Rectal smooth muscle tissue (tissue), 1 donor: ENCODE measurements at regions not wholly inside any gene's neighbourhood (a gene's known extent, or its start where the extent isn't known, plus 50 kb on each side); places are given as distances from the start of the nearest gene placed in this dataset.

ENCODE experiments used
- H3K27ac ChIP-seq: one replicate; pipeline ENCODE4 v1.7.0; 2013; ENCODE audit warnings: low read depth, low read length, inconsistent platforms
- H3K27me3 ChIP-seq: one replicate; pipeline ENCODE4 v1.7.0; 2013; ENCODE audit warnings: low read length; ENCODE audit not compliant: control insufficient read depth, insufficient read depth
- H3K36me3 ChIP-seq: one replicate; pipeline ENCODE4 v1.7.0; 2013; ENCODE audit warnings: low read length; ENCODE audit not compliant: control insufficient read depth, insufficient read depth
- H3K4me1 ChIP-seq: one replicate; pipeline ENCODE4 v1.7.0; 2013; ENCODE audit warnings: low read length; ENCODE audit not compliant: control insufficient read depth, insufficient read depth
- H3K4me3 ChIP-seq: one replicate; pipeline ENCODE4 v1.7.0; 2013; ENCODE audit warnings: low read length
- H3K9ac ChIP-seq: one replicate; pipeline ENCODE4 v1.7.0; 2013; ENCODE audit warnings: low read length

- Histone ChIP-seq H3K4me1 (no peaks in the 10 kb centered on the region), H3K9ac (no peak overlapping the region), H3K27me3 (peaks cover 27% of the 10 kb centered on the region), H3K27ac (no peak overlapping the region), H3K36me3 (no peaks in the 10 kb centered on the region), H3K4me3 (no peak overlapping the region)
These were observed 139.1 kb upstream of the ZIC3 start for GRCh38 chrX:137426695-137427425.

- Histone ChIP-seq H3K27ac (no peak overlapping the region), H3K27me3 (peaks cover 27% of the 10 kb centered on the region), H3K36me3 (no peaks in the 10 kb centered on the region), H3K4me3 (no peak overlapping the region), H3K4me1 (no peaks in the 10 kb centered on the region), H3K9ac (no peak overlapping the region)
These were observed 139.9 kb upstream of the ZIC3 start for GRCh38 chrX:137425986-137426385.

- H3K27ac ChIP-seq: no peak overlapping the region
- no peak overlapping the region for H3K4me3 ChIP-seq
- H3K9ac ChIP-seq: no peak overlapping the region
- H3K36me3 ChIP-seq: no peaks in the 10 kb centered on the region
- H3K4me1 ChIP-seq: no peaks in the 10 kb centered on the region
- H3K27me3 ChIP-seq: peaks cover 25% of the 10 kb centered on the region
These were observed 140.5 kb upstream of the ZIC3 start for GRCh38 chrX:137425273-137425902.

- Histone ChIP-seq H3K27ac (no peak overlapping the region), H3K4me3 (no peak overlapping the region), H3K4me1 (no peaks in the 10 kb centered on the region), H3K27me3 (peaks cover 25% of the 10 kb centered on the region), H3K9ac (no peak overlapping the region), H3K36me3 (no peaks in the 10 kb centered on the region)
These were observed 141.2 kb upstream of the ZIC3 start for GRCh38 chrX:137424679-137425078.

GRCh38 chrX:137423241-137423640 lies 142.7 kb upstream of the ZIC3 start:
- H3K27me3 ChIP-seq: peaks cover 19% of the 10 kb centered on the region
- H3K36me3 ChIP-seq: no peaks in the 10 kb centered on the region
- no peaks in the 10 kb centered on the region for H3K4me1 ChIP-seq
- H3K9ac ChIP-seq: no peak overlapping the region
- no peak overlapping the region for H3K4me3 ChIP-seq
- H3K27ac ChIP-seq: no peak overlapping the region

- Histone ChIP-seq H3K27me3 (no peaks in the 10 kb centered on the region), H3K4me3 (no peak overlapping the region), H3K4me1 (no peaks in the 10 kb centered on the region), H3K9ac (no peak overlapping the region), H3K27ac (no peak overlapping the region), H3K36me3 (no peaks in the 10 kb centered on the region)
These were observed 147.8 kb upstream of the ZIC3 start for GRCh38 chrX:137418086-137418485.

- Histone ChIP-seq H3K4me1 (no peaks in the 10 kb centered on the region), H3K4me3 (no peak overlapping the region), H3K27me3 (no peaks in the 10 kb centered on the region), H3K27ac (no peak overlapping the region), H3K9ac (no peak overlapping the region), H3K36me3 (no peaks in the 10 kb centered on the region)
These were observed 152.7 kb upstream of the ZIC3 start for GRCh38 chrX:137413190-137413589.

GRCh38 chrX:137405449-137406140 lies 160.3 kb upstream of the ZIC3 start:
- H3K27ac ChIP-seq: no peak overlapping the region
- no peak overlapping the region for H3K4me3 ChIP-seq
- H3K36me3 ChIP-seq: no peaks in the 10 kb centered on the region
- H3K9ac ChIP-seq: no peak overlapping the region
- H3K4me1 ChIP-seq: no peaks in the 10 kb centered on the region
- H3K27me3 ChIP-seq: no peaks in the 10 kb centered on the region

GRCh38 chrX:137401092-137401491 lies 164.8 kb upstream of the ZIC3 start:
- Histone ChIP-seq H3K27me3 (no peaks in the 10 kb centered on the region), H3K36me3 (no peaks in the 10 kb centered on the region), H3K27ac (no peak overlapping the region), H3K4me3 (no peak overlapping the region), H3K9ac (no peak overlapping the region), H3K4me1 (no peaks in the 10 kb centered on the region)

- Histone ChIP-seq H3K27ac (no peak overlapping the region), H3K4me3 (no peak overlapping the region), H3K9ac (no peak overlapping the region), H3K36me3 (no peaks in the 10 kb centered on the region), H3K4me1 (no peaks in the 10 kb centered on the region), H3K27me3 (no peaks in the 10 kb centered on the region)
These were observed 178.3 kb upstream of the ZIC3 start for GRCh38 chrX:137387646-137388045.

GRCh38 chrX:137366018-137366633 lies 199.8 kb upstream of the ZIC3 start:
- Histone ChIP-seq H3K4me1 (no peaks in the 10 kb centered on the region), H3K36me3 (no peaks in the 10 kb centered on the region), H3K27ac (no peak overlapping the region), H3K9ac (no peak overlapping the region), H3K4me3 (no peak overlapping the region), H3K27me3 (no peaks in the 10 kb centered on the region)

- Histone ChIP-seq H3K4me3 (no peak overlapping the region), H3K36me3 (no peaks in the 10 kb centered on the region), H3K27me3 (no peaks in the 10 kb centered on the region), H3K9ac (no peak overlapping the region), H3K27ac (no peak overlapping the region), H3K4me1 (no peaks in the 10 kb centered on the region)
These were observed 202.4 kb upstream of the ZIC3 start for GRCh38 chrX:137363559-137363958.
